Endothelial cell of umbilical vein (primary cell): ENCODE measurements at regions not wholly inside any gene's neighbourhood (a gene's known extent, or its start where the extent isn't known, plus 50 kb on each side); places are given as distances from the start of the nearest gene placed in this dataset.

Experiments used
- EZH2 ChIP-seq: IDR thresholded peaks from 2 replicates; pipeline ENCODE4 v1.6.1; 2012; ENCODE audit warnings: borderline replicate concordance, low read depth, mild to moderate bottlenecking, moderate library complexity, low read length, inconsistent platforms; ENCODE audit not compliant: severe bottlenecking
- MYC ChIP-seq: IDR thresholded peaks from one replicate; pipeline ENCODE4 v1.6.1; 2011; ENCODE audit warnings: mild to moderate bottlenecking, low read depth, low read length
- POLR2A ChIP-seq: IDR thresholded peaks from 2 replicates; pipeline ENCODE4 v1.6.1; 2012; ENCODE audit warnings: low read depth, mild to moderate bottlenecking, control low read depth, low read length
- POLR2AphosphoS5 ChIP-seq: IDR thresholded peaks from 2 replicates; pipeline ENCODE4 v1.6.1; 2012; ENCODE audit warnings: low read depth, mild to moderate bottlenecking, control low read depth, low read length, moderate library complexity; ENCODE audit not compliant: insufficient read depth
- TF ChIP-seq, protein P1 (sequence below): IDR thresholded peaks from 2 replicates; pipeline ENCODE4 v1.6.1; 2011; ENCODE audit not compliant: insufficient read depth, insufficient read length
- TF ChIP-seq, protein P2 (sequence below), 2 donors: IDR thresholded peaks; 1 replicate in 1 of 2; 2 replicates in 1 of 2; pipeline ENCODE4 v1.5.1; 2011; ENCODE audit warnings: low read length in 2 of 2, mild to moderate bottlenecking in 2 of 2, moderate library complexity in 2 of 2, control low read depth in 1 of 2, inconsistent platforms in 1 of 2, low read depth in 1 of 2; ENCODE audit not compliant: insufficient read depth in 1 of 2; ENCODE audit errors: extremely low read depth in 1 of 2

- TF ChIP-seq, protein P1, sequence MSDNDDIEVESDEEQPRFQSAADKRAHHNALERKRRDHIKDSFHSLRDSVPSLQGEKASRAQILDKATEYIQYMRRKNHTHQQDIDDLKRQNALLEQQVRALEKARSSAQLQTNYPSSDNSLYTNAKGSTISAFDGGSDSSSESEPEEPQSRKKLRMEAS, result no peak
- TF ChIP-seq, protein P2, sequence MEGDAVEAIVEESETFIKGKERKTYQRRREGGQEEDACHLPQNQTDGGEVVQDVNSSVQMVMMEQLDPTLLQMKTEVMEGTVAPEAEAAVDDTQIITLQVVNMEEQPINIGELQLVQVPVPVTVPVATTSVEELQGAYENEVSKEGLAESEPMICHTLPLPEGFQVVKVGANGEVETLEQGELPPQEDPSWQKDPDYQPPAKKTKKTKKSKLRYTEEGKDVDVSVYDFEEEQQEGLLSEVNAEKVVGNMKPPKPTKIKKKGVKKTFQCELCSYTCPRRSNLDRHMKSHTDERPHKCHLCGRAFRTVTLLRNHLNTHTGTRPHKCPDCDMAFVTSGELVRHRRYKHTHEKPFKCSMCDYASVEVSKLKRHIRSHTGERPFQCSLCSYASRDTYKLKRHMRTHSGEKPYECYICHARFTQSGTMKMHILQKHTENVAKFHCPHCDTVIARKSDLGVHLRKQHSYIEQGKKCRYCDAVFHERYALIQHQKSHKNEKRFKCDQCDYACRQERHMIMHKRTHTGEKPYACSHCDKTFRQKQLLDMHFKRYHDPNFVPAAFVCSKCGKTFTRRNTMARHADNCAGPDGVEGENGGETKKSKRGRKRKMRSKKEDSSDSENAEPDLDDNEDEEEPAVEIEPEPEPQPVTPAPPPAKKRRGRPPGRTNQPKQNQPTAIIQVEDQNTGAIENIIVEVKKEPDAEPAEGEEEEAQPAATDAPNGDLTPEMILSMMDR (IDR thresholded peaks at IDR 0.05; ENCODE audit: extremely low read depth in 1 of 2, insufficient read depth in 1 of 2, low read depth in 1 of 2, low read length in 2 of 2), result no peak
- TF ChIP-seq POLR2AphosphoS5, result no peak
- TF ChIP-seq POLR2A, result no peak
- TF ChIP-seq EZH2, result no peak
- no peak for TF ChIP-seq MYC
These were observed 117.8 kb downstream of the GGTLC2 start for GRCh38 chr22:22761963-22762772.
